ENCODE measurements at regions not wholly inside any gene's neighbourhood (a gene's known extent, or its start where the extent isn't known, plus 50 kb on each side); places are given as distances from the start of the nearest gene placed in this dataset.
A peak's percentile ranks its signal among the peaks of the same experiment; 100 is the strongest.

- no peak for ATAC-seq
- intact Hi-C loops (cut with DNase I), result no loop called here
- DNase-seq (ENCODE audit: low spot score), result no peak
These were observed 148.2 kb downstream of the COX7C start for GRCh38 chr5:86765778-86766502.

DNA sequence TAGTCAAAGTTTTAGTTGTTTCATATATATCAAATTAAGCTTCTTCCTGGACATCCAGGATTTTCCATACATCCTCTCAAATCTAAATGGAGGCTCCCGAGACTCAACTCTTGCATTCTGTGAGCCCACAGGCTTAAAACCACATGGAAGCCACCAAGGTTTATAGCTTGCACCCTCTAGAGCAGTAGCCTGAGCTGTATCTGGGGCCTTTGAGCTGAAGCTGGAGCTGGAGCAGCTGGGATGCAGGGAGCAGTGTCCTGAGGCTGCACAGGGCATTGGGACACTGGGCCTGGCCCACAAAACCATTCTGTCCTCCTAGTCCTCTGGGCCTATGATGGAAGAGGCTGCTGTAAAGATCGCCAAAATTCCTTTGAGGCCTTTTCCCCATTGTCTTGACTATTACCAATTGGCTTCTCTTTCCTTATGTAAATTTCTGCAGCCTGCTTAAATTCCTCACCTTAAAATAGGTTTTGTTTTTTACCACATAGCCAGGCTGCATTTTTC, 151.0 kb downstream of the COX7C start:
- intact Hi-C loops (cut with DNase I), result no loop called here
- DNase-seq (ENCODE audit: low spot score), result no peak

GRCh38 chr5:86780018-86780417, 162.3 kb downstream of the COX7C start:
- intact Hi-C loops (cut with DNase I), result no loop called here
- DNase-seq (ENCODE audit: low spot score), result no peak
- ATAC-seq, result no peak

More for the DNA sequence above, 151.0 kb downstream of the COX7C start:
- no peak for ATAC-seq

GRCh38 chr5:86786955-86787354, 169.2 kb downstream of the COX7C start:
- intact Hi-C loops (cut with DNase I), result no loop called here
- ATAC-seq (no peak), DNase-seq (ENCODE audit: low spot score) (no peak)

DNA sequence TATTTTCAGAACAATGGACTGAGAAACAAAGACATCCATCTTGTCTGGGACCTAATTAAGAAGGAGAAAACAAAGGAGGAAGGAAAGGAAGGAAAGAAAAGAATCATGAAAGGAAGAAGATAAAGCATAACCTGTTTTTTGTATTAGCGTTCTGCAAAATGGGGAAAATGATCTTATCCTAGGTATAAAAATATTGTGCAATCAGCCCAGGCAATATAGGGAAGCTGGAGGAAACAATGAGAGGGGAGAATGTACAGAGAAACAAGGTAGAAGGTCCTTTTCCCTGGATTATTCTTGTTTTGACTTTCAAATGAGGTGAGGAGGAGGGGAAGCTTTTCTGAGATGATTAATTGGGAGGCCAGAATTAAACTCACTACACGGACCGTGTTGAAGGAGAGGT, 177.9 kb downstream of the COX7C start:
- intact Hi-C loops (cut with DNase I), result no loop called here
- ATAC-seq, result no peak

GRCh38 chr5:86797677-86798076, 179.9 kb downstream of the COX7C start:
- DNase-seq (ENCODE audit: low spot score) (no peak), ATAC-seq (no peak)
- intact Hi-C loops (cut with DNase I), result no loop called here

More for the DNA sequence above, 177.9 kb downstream of the COX7C start:
- DNase-seq (ENCODE audit: low spot score), result no peak

DNA sequence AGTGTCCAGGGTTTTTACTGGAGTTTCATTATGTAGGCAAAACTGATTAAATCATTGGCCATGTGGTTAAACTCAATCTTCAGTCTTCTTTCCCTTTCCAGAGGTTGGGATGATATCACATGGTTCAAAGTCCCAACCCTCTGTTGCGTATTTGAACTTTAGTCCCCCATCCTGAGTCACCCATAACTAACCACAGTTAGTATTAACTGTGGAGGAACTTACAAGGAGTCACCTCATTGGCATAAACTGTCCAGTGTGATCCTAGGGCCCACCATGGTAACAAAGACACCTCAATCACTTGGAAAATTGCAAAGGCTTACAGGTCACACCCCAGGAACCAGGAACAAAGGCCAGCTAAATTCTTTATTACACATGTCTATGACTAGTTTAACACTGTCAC, 188.5 kb downstream of the COX7C start:
- DNase-seq (ENCODE audit: low spot score) (no peak), ATAC-seq (no peak)
- intact Hi-C loops (cut with DNase I), result no loop called here

GRCh38 chr5:86807046-86808031, 189.6 kb downstream of the COX7C start:
- intact Hi-C loops (cut with DNase I), result no loop called here
- DNase-seq (ENCODE audit: low spot score) (no peak), ATAC-seq (no peak)

DNA sequence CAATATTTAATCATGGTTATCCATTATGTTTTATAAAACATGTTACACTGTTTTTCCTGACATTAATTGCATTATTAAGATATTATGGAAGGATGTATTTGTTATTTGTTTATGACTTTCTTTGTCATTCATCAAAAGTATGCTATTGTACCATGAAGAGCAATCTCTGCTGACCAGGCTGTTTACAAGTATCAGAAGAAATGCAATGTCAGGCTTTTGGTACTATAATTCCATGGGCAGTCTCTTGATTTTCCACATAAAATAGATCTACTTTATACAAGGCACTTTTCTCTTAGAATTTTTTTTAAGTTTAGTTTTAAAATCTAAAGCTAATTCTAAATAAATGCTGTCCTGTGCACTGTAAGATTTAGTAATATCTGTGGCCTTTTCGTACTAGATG, 196.6 kb downstream of the COX7C start:
- no peak for ATAC-seq
- intact Hi-C loops (cut with DNase I), result no loop called here
- no peak for DNase-seq (ENCODE audit: low spot score)

DNA sequence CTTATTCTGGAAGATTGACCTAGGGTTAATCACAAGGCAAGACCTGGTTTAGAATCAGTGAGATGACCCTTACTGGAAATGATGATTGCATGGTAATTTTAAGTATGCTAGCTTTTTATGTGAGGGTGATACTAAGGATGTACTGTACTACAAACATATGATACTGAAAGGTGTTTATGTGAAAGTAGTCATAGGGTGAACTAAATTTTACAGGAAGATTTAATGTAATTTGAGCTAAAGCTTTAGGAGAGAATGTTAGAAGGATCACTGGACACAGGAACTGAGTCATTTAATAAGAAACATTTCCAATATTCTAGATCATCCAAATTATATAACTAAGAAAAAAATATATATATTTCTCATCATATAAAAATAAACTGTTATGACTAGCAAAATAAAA, 197.2 kb downstream of the COX7C start:
- no peak for DNase-seq (ENCODE audit: low spot score)
- ATAC-seq, result no peak
- intact Hi-C loops (cut with DNase I), result no loop called here

DNA sequence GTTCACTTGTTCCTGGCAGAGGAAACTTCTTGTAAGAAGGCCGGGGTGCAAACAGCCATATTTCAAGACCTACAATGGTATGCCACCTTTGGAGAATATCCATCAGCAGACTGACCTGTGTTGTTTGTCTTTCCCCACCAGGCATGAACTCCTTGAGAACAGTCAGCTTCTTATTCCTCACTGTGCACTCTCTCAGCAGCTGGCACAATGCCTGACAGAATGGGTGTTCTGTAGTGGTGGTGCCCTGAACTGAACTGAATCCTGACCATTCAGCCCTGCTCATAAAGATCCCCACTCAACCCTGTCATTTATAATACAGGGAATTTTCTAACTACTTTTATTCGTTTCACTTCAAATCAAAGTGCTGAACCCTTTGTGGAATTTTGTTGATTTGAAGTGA, 206.9 kb downstream of the COX7C start:
- DNase-seq (ENCODE audit: low spot score), result no peak
- intact Hi-C loops (cut with DNase I), result no loop called here
- ATAC-seq, result no peak

DNA sequence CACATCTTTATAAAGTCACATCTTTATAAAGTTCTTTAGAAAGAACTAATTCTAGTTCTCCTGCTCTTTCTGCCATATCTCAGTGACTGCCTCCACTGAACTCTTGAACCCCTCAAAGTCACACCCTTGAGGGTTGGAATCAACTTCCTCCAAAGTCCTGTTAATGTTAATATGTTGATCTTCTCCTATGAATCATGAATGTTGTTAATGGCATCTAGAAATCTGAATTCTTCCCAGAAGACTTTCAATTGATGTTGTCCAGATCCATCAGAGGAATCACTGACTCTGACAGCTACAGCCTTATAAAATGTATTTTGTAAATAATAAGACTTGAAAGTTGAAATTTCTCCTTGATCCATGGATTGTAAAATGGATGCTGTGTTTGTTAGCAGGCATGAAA, 213.4 kb downstream of the COX7C start:
- DNase-seq (ENCODE audit: low spot score) (no peak), ATAC-seq (no peak)
- intact Hi-C loops (cut with DNase I), result no loop called here

DNA sequence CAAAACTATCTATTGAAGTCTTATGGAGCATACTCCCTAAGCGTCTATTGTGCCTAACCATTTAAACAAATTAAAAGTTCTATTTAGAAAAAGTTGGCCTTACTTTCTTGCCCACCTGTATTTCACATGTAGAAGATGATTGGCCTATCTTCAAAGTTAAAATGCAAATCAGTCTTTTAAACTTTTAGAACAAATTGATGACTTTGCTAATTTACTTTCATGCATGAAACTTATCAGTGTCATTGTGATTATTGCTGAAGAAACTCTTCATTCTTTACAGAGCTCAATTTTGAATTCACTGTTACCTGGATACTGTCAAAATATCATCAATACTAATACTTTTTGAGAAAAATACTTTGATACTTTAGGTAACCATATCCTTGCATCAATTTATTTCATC, 216.1 kb downstream of the COX7C start:
- intact Hi-C loops (cut with DNase I), result no loop called here
- no peak for ATAC-seq

DNA sequence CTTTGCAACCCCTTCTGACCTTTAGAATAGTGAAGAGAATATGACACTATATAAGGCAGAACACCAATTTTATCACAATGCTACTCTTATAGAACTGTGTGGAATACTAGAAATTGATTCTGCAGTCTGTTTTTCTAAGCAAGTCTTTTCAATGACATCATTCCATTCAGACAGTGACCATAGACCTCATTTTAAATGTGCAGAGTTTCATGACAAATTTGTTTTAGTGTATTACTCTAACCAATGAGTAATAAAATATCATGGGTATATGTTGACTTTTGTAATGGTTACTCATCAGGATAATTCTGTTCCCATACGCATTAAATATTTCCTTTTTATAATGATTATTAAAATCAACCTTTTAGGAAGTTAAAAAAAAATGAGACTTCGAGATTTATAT, 219.9 kb downstream of the COX7C start:
- ATAC-seq (no peak), DNase-seq (ENCODE audit: low spot score) (no peak)
- intact Hi-C loops (cut with DNase I), result no loop called here

More for the DNA sequence above, 216.1 kb downstream of the COX7C start:
- no peak for DNase-seq (ENCODE audit: low spot score)

GRCh38 chr5:86838083-86838482, 220.3 kb downstream of the COX7C start:
- no peak for DNase-seq (ENCODE audit: low spot score)
- ATAC-seq, result no peak
- intact Hi-C loops (cut with DNase I), result no loop called here

DNA sequence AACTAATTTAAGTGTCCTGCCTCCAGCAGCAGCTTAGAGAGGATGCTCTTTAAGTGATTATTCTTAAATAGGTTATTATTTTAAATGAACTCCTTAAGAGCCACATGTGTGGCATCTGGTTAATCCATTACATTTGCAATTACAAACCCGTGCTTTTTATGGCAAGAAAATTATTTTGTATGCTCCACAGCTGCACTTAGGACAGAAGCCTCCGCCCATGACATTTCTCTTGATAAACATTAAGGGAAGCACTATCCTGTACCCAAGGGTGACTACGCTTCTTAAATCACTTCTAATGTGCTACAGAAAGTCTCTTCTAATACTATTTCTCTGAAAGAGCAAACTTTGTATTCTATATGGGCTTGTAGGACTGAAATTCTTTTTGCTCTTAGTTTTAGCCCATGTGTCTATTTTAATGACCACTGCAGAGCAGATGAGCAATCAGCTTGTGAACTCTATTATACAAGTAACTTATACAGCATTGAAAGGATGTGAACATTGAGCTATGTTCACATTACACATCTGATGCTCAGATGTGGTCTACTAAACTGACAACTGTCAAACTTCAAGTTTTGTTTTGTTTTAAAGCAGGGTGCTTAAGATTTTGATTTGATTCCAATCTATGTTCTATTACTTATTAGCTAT, 223.4 kb downstream of the COX7C start:
- DNase-seq (ENCODE audit: low spot score), result no peak
- ATAC-seq, result no peak
- intact Hi-C loops (cut with DNase I), result no loop called here

DNA sequence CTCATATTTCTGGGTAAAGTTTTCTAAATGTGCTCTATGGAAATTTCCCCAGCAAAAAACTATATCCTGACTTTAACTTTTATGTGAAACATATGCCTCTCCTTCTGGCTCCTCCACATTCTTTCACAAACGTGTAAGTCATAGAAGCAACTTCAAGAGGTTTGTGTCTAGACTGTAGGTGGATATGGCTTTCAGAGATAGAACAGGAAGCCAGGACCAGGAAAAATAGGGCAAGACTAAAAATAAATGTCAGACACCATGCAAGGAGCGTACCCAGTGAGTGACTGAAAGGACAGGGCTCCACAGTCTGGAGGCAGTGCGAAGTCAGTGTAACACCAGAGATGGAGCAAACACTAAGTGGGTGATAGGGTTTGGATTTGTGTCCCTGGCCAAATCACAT, 240.7 kb downstream of the COX7C start:
- intact Hi-C loops (cut with DNase I), result no loop called here
- ATAC-seq (no peak), DNase-seq (ENCODE audit: low spot score) (no peak)

- peak; percentile 78 for ATAC-seq
- DNase-seq (ENCODE audit: low spot score), result no peak
- intact Hi-C loops (cut with DNase I), result no loop called here
These were observed 243.8 kb downstream of the COX7C start for GRCh38 chr5:86861512-86861911.

DNA sequence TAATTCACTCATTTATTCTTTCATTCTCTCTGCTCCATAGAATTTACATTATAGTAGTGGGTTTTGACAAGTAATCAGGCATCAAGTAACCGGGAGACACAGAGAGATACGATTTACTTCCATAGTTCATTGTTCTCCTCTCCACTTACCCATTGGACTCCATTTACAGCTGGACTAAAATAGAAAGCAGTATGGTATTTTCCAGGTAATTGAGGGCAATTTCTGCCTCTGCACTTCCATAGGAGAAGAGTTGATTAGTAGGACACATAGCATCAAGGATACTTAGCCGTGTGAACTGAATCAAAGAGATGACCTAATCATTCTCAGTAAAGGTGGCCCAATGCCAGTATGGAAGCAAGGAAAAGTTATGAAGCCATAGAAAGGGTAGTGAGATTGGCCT, 244.4 kb downstream of the COX7C start:
- intact Hi-C loops (cut with DNase I), result no loop called here

DNA sequence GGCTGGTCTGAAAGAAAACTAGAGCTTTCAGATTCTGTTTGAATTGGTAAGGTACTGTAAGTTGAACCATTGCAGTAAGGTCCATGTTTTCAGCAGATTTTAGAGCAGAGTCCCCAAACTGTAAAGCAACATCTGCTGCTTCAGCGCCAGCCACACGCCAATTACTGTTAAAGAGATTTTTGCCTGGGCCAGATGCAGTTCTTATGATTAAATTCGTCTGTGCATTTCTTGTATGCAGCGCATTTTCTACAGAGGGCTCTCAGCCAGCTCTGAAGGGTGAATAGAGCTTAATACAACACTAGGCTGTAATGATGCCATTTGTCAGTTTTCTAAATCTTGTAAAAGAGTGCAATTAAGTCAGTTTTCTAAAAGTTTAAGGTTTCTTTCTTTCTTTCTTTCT, 246.3 kb downstream of the COX7C start:
- DNase-seq (ENCODE audit: low spot score) (no peak), ATAC-seq (no peak)
- intact Hi-C loops (cut with DNase I), result no loop called here

More for the DNA sequence above, 244.4 kb downstream of the COX7C start:
- DNase-seq (ENCODE audit: low spot score) (no peak), ATAC-seq (no peak)

All from sciatic nerve (tissue), 2 donors.